ENCODE measurements at regions not wholly inside any gene's neighbourhood (a gene's known extent, or its start where the extent isn't known, plus 50 kb on each side); places are given as distances from the start of the nearest gene placed in this dataset.

- Histone ChIP-seq H3K4me2 (ENCODE audit: low read length) (no peak overlapping the region), H3K9ac (ENCODE audit: low read depth, low read length) (no peak overlapping the region), H3K27me3 (ENCODE audit: control insufficient read depth, insufficient read depth, low read length) (no peaks in the 10 kb centered on the region), H3K36me3 (ENCODE audit: insufficient read depth, low read length) (no peaks in the 10 kb centered on the region), H3K4me3 (ENCODE audit: low read length) (no peak overlapping the region), H3K4me1 (ENCODE audit: control insufficient read depth, insufficient read depth, low read length) (no peaks in the 10 kb centered on the region), H3K9me3 (replicated peaks; ENCODE audit: low read length) (no peaks in the 10 kb centered on the region)
Observed at GRCh38 chr5:20266066-20266465, 278.1 kb upstream of the CDH18 start.

GRCh38 chr5:20262896-20263295 lies 274.9 kb upstream of the CDH18 start:
- H3K36me3 ChIP-seq (ENCODE audit: insufficient read depth, low read length) = no peaks in the 10 kb centered on the region
- no peak overlapping the region for H3K4me3 ChIP-seq (ENCODE audit: low read length)
- no peaks in the 10 kb centered on the region for H3K9me3 ChIP-seq (replicated peaks; ENCODE audit: low read length)
- H3K4me2 ChIP-seq (ENCODE audit: low read length) = no peak overlapping the region
- H3K4me1 ChIP-seq (ENCODE audit: control insufficient read depth, insufficient read depth, low read length) = no peaks in the 10 kb centered on the region
- H3K27me3 ChIP-seq (ENCODE audit: control insufficient read depth, insufficient read depth, low read length) = no peaks in the 10 kb centered on the region
- H3K9ac ChIP-seq (ENCODE audit: low read depth, low read length) = no peak overlapping the region

GRCh38 chr5:20254748-20255147 lies 266.7 kb upstream of the CDH18 start:
- no peak overlapping the region for H3K4me3 ChIP-seq (ENCODE audit: low read length)
- H3K27me3 ChIP-seq (ENCODE audit: control insufficient read depth, insufficient read depth, low read length) = no peaks in the 10 kb centered on the region
- no peaks in the 10 kb centered on the region for H3K9me3 ChIP-seq (replicated peaks; ENCODE audit: low read length)
- no peak overlapping the region for H3K4me2 ChIP-seq (ENCODE audit: low read length)
- no peaks in the 10 kb centered on the region for H3K4me1 ChIP-seq (ENCODE audit: control insufficient read depth, insufficient read depth, low read length)
- H3K36me3 ChIP-seq (ENCODE audit: insufficient read depth, low read length) = no peaks in the 10 kb centered on the region
- no peak overlapping the region for H3K9ac ChIP-seq (ENCODE audit: low read depth, low read length)

- H3K4me3 ChIP-seq (ENCODE audit: low read length) = no peak overlapping the region
- no peaks in the 10 kb centered on the region for H3K27me3 ChIP-seq (ENCODE audit: control insufficient read depth, insufficient read depth, low read length)
- H3K9me3 ChIP-seq (replicated peaks; ENCODE audit: low read length) = no peaks in the 10 kb centered on the region
- no peak overlapping the region for H3K4me2 ChIP-seq (ENCODE audit: low read length)
- no peaks in the 10 kb centered on the region for H3K4me1 ChIP-seq (ENCODE audit: control insufficient read depth, insufficient read depth, low read length)
- no peaks in the 10 kb centered on the region for H3K36me3 ChIP-seq (ENCODE audit: insufficient read depth, low read length)
- H3K9ac ChIP-seq (ENCODE audit: low read depth, low read length) = no peak overlapping the region
Observed at GRCh38 chr5:20248118-20248517, 260.1 kb upstream of the CDH18 start.

- H3K27me3 ChIP-seq (ENCODE audit: control insufficient read depth, insufficient read depth, low read length) = no peaks in the 10 kb centered on the region
- no peak overlapping the region for H3K9ac ChIP-seq (ENCODE audit: low read depth, low read length)
- no peak overlapping the region for H3K4me3 ChIP-seq (ENCODE audit: low read length)
- no peaks in the 10 kb centered on the region for H3K36me3 ChIP-seq (ENCODE audit: insufficient read depth, low read length)
- H3K4me2 ChIP-seq (ENCODE audit: low read length) = no peak overlapping the region
- no peaks in the 10 kb centered on the region for H3K9me3 ChIP-seq (replicated peaks; ENCODE audit: low read length)
- no peaks in the 10 kb centered on the region for H3K4me1 ChIP-seq (ENCODE audit: control insufficient read depth, insufficient read depth, low read length)
Observed at GRCh38 chr5:20245432-20245974, 257.5 kb upstream of the CDH18 start.

GRCh38 chr5:20241351-20241750 lies 253.4 kb upstream of the CDH18 start:
- no peak overlapping the region for H3K9ac ChIP-seq (ENCODE audit: low read depth, low read length)
- no peaks in the 10 kb centered on the region for H3K36me3 ChIP-seq (ENCODE audit: insufficient read depth, low read length)
- no peaks in the 10 kb centered on the region for H3K9me3 ChIP-seq (replicated peaks; ENCODE audit: low read length)
- H3K4me1 ChIP-seq (ENCODE audit: control insufficient read depth, insufficient read depth, low read length) = no peaks in the 10 kb centered on the region
- no peak overlapping the region for H3K4me2 ChIP-seq (ENCODE audit: low read length)
- H3K27me3 ChIP-seq (ENCODE audit: control insufficient read depth, insufficient read depth, low read length) = no peaks in the 10 kb centered on the region
- no peak overlapping the region for H3K4me3 ChIP-seq (ENCODE audit: low read length)

- Histone ChIP-seq H3K4me1 (ENCODE audit: control insufficient read depth, insufficient read depth, low read length) (peaks cover 3% of the 10 kb centered on the region), H3K9me3 (replicated peaks; ENCODE audit: low read length) (no peaks in the 10 kb centered on the region), H3K36me3 (ENCODE audit: insufficient read depth, low read length) (no peaks in the 10 kb centered on the region), H3K4me3 (ENCODE audit: low read length) (no peak overlapping the region), H3K4me2 (ENCODE audit: low read length) (no peak overlapping the region), H3K27me3 (ENCODE audit: control insufficient read depth, insufficient read depth, low read length) (no peaks in the 10 kb centered on the region), H3K9ac (ENCODE audit: low read depth, low read length) (no peak overlapping the region)
Observed at GRCh38 chr5:20231040-20231439, 243.0 kb upstream of the CDH18 start.

GRCh38 chr5:20230010-20230409 lies 242.0 kb upstream of the CDH18 start:
- Histone ChIP-seq H3K27me3 (ENCODE audit: control insufficient read depth, insufficient read depth, low read length) (no peaks in the 10 kb centered on the region), H3K36me3 (ENCODE audit: insufficient read depth, low read length) (no peaks in the 10 kb centered on the region), H3K4me3 (ENCODE audit: low read length) (no peak overlapping the region), H3K4me2 (ENCODE audit: low read length) (no peak overlapping the region), H3K9me3 (replicated peaks; ENCODE audit: low read length) (no peaks in the 10 kb centered on the region), H3K9ac (ENCODE audit: low read depth, low read length) (no peak overlapping the region), H3K4me1 (ENCODE audit: control insufficient read depth, insufficient read depth, low read length) (peaks cover 3% of the 10 kb centered on the region)

- no peak overlapping the region for H3K4me2 ChIP-seq (ENCODE audit: low read length)
- H3K27me3 ChIP-seq (ENCODE audit: control insufficient read depth, insufficient read depth, low read length) = no peaks in the 10 kb centered on the region
- H3K9ac ChIP-seq (ENCODE audit: low read depth, low read length) = no peak overlapping the region
- peaks cover 3% of the 10 kb centered on the region for H3K4me1 ChIP-seq (ENCODE audit: control insufficient read depth, insufficient read depth, low read length)
- no peaks in the 10 kb centered on the region for H3K36me3 ChIP-seq (ENCODE audit: insufficient read depth, low read length)
- H3K9me3 ChIP-seq (replicated peaks; ENCODE audit: low read length) = no peaks in the 10 kb centered on the region
- H3K4me3 ChIP-seq (ENCODE audit: low read length) = no peak overlapping the region
Observed at GRCh38 chr5:20229303-20230005, 241.5 kb upstream of the CDH18 start.

- Histone ChIP-seq H3K4me1 (ENCODE audit: control insufficient read depth, insufficient read depth, low read length) (peaks cover 3% of the 10 kb centered on the region), H3K9ac (ENCODE audit: low read depth, low read length) (no peak overlapping the region), H3K9me3 (replicated peaks; ENCODE audit: low read length) (no peaks in the 10 kb centered on the region), H3K4me3 (ENCODE audit: low read length) (no peak overlapping the region), H3K36me3 (ENCODE audit: insufficient read depth, low read length) (no peaks in the 10 kb centered on the region), H3K27me3 (ENCODE audit: control insufficient read depth, insufficient read depth, low read length) (no peaks in the 10 kb centered on the region), H3K4me2 (ENCODE audit: low read length) (no peak overlapping the region)
Observed at GRCh38 chr5:20224966-20225365, 237.0 kb upstream of the CDH18 start.

GRCh38 chr5:20224046-20224445 lies 236.0 kb upstream of the CDH18 start:
- H3K9me3 ChIP-seq (replicated peaks; ENCODE audit: low read length) = no peaks in the 10 kb centered on the region
- H3K4me1 ChIP-seq (ENCODE audit: control insufficient read depth, insufficient read depth, low read length) = peaks cover 2% of the 10 kb centered on the region
- no peak overlapping the region for H3K4me3 ChIP-seq (ENCODE audit: low read length)
- no peak overlapping the region for H3K9ac ChIP-seq (ENCODE audit: low read depth, low read length)
- no peak overlapping the region for H3K4me2 ChIP-seq (ENCODE audit: low read length)
- H3K36me3 ChIP-seq (ENCODE audit: insufficient read depth, low read length) = no peaks in the 10 kb centered on the region
- H3K27me3 ChIP-seq (ENCODE audit: control insufficient read depth, insufficient read depth, low read length) = no peaks in the 10 kb centered on the region

GRCh38 chr5:20223451-20223850 lies 235.5 kb upstream of the CDH18 start:
- H3K36me3 ChIP-seq (ENCODE audit: insufficient read depth, low read length) = no peaks in the 10 kb centered on the region
- no peak overlapping the region for H3K9ac ChIP-seq (ENCODE audit: low read depth, low read length)
- H3K9me3 ChIP-seq (replicated peaks; ENCODE audit: low read length) = no peaks in the 10 kb centered on the region
- no peak overlapping the region for H3K4me3 ChIP-seq (ENCODE audit: low read length)
- no peak overlapping the region for H3K4me2 ChIP-seq (ENCODE audit: low read length)
- no peaks in the 10 kb centered on the region for H3K4me1 ChIP-seq (ENCODE audit: control insufficient read depth, insufficient read depth, low read length)
- no peaks in the 10 kb centered on the region for H3K27me3 ChIP-seq (ENCODE audit: control insufficient read depth, insufficient read depth, low read length)

Measured in skeletal muscle satellite cell (primary cell).